GM12875 (cell line): ENCODE measurements at regions not wholly inside any gene's neighbourhood (a gene's known extent, or its start where the extent isn't known, plus 50 kb on each side); places are given as distances from the start of the nearest gene placed in this dataset.
"Not testable (repeated sequence)": the region's sequence is repeated elsewhere in the genome, so short reads cannot be mapped to it uniquely, and the experiment has no call there.

Experiments used
- H3K4me3 ChIP-seq: one replicate; pipeline ENCODE4 v1.5.1; 2011; ENCODE audit warnings: low read depth, low read length, control low read depth
- CTCF ChIP-seq: IDR thresholded peaks from 2 replicates; pipeline ENCODE4 v1.5.1; 2011; ENCODE audit warnings: low read depth, mild to moderate bottlenecking, control low read depth, inconsistent platforms, low read length, moderate library complexity, borderline replicate concordance; ENCODE audit not compliant: insufficient read depth

- H3K4me3 ChIP-seq, result no peak overlapping the region
- no peak for TF ChIP-seq CTCF
Observed at GRCh38 chr1:99407018-99407417, 142.7 kb downstream of the PLPPR4 start.

DNA sequence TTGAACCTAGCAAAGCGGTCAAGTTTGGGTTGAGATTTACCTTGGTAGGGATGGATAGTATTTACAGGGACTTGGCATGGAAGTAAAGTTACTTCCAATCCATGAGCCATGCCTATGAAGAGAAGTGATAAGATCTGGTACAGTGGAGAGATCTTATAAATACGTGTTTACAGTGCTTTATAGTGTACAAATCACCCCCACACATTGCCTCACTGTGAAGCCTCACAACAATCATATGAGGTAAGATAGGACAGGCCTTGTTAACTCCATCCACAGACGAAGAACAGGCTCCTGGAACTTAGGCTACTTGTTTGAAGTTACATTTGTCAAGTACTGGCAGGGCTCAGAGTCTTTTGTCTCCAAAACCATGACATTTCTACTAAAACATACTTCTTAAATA lies 159.8 kb downstream of the PLPPR4 start:
- no peak for TF ChIP-seq CTCF
- no peak overlapping the region for H3K4me3 ChIP-seq

- TF ChIP-seq CTCF, result no peak
- H3K4me3 ChIP-seq, result no peak overlapping the region
Observed at GRCh38 chr1:99429754-99430153, 165.5 kb downstream of the PLPPR4 start.

DNA sequence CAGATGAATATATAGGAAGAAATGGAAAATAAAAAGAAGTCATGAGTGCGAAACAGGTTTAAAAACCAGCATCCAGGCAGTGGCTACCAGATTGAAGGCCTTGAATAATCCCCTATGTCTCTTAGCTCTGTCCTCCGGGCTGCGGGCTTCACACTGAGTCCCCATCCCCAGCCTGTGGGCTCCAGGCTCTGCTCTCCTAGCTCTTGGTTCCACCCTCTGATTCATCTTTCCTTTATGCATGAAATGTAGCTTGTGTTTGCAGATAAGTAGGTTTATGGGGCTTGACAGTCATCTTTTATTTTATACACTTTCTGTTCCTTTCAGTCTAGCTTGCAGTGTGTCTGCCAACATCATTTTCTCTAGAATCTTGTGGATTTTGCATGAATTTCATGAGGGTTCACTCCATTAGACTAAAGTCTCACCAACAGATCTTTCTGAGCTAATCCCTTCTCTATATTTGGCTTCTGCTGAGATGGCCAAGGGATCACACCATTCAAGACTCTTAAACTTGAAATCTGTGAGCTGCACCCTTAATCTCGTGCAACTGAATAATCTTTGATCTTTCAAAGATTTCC lies 174.5 kb downstream of the PLPPR4 start:
- TF ChIP-seq CTCF, result no peak
- H3K4me3 ChIP-seq, result no peak overlapping the region

GRCh38 chr1:99439433-99440075 lies 175.3 kb downstream of the PLPPR4 start:
- TF ChIP-seq CTCF, result no peak
- no peak overlapping the region for H3K4me3 ChIP-seq

DNA sequence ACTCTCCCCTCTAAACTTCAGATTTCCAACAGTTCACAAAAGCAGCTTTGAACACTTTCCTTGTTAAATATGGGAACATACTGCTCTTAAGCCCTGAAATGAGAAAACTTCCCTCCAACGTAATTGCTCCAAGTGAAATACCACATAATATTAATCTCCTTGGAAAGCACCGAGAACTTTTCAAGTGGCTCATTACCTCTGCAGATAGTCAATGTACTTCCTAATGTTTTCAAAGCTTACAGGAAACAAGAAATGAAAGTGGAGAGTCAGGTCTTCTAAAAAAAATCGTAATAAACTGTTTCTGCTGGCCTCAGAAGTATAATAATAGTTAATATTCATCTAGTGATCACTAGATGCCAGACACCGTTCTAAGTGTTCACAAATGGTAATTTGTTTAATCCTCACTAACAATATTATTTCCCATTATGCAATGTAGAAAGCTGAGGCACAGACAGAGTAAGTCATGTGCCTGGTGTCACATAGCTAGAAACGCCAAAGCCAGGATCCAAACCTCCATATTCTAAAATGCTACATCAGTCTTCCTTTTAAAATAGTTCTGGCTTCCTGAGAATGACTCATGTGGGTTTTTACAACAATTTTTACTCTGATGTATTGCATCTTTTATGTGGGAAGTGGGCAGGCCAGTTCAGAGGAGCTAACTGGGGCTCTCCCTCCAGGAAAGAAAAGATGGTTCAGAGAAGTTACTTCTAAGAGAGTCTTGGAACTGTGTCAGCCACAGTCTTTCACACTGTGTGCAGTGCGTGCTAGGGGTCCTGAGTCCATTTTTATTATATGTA lies 177.2 kb downstream of the PLPPR4 start:
- H3K4me3 ChIP-seq, result no peak overlapping the region
- no peak for TF ChIP-seq CTCF

GRCh38 chr1:99444211-99444927 lies 180.1 kb downstream of the PLPPR4 start:
- H3K4me3 ChIP-seq, result not testable (repeated sequence)
